ENCODE measurements at regions not wholly inside any gene's neighbourhood (a gene's known extent, or its start where the extent isn't known, plus 50 kb on each side); places are given as distances from the start of the nearest gene placed in this dataset.

DNA sequence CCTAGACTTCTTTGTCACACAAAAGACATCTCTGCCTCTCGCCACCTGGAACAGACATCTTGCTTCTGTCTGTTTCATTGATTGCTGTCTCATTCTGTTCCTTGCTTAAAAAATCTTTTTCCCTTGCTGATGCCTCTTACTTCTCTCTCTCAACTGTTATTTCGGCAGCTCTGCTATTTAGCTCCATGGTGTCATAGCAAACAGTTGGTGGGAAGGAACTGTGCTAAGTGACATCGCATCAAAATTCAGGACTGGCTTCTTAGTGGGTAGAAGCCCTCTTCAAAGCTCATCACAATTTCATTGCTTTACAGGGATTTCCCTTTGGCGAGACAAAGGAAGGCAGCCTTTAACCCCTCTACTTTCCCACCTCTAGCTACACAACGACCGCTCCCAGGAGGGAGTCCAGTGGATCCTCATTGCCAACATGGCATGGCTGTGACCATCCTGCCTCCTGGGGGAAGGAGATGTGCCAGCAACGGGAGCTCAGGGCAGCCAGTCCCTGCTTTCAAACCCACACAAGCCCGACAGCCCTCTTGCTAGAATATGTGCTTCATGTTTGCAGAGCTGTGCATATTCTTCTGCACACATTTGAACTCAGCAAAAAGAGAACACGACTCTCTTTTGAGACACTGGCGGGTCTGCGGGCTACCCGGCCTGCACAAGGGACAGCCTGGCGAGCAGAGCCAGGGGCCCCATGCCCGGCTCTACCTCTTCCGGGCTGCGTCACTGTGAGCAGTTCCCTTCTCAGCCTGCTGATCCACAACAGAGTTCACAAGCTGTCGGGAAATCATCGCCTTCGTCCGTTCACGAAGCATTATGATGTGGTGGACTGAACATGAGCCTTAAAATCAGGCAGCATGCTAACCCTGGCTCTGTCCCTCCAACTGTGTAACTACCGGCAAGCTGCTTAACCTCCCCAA, 51.1 kb upstream of the JAM3 start:
- no peak for DNase-seq
- H3K9me3 ChIP-seq: no peaks in the 10 kb centered on the region
- H3K4me1 ChIP-seq: no peaks in the 10 kb centered on the region
- H3K27ac ChIP-seq: no peak overlapping the region
- WGBS, 2 donors: 89 to 93% methylated on average over 17 to 22 of the region's 22 CpGs
- H3K36me3 ChIP-seq (ENCODE audit: low read depth, missing control alignments): no peaks in the 10 kb centered on the region
- no peak overlapping the region for H3K4me3 ChIP-seq
- H3K27me3 ChIP-seq: no peaks in the 10 kb centered on the region
- no peak for TF ChIP-seq POLR2A (IDR thresholded peaks at IDR 0.05)
- TF ChIP-seq, protein P1, sequence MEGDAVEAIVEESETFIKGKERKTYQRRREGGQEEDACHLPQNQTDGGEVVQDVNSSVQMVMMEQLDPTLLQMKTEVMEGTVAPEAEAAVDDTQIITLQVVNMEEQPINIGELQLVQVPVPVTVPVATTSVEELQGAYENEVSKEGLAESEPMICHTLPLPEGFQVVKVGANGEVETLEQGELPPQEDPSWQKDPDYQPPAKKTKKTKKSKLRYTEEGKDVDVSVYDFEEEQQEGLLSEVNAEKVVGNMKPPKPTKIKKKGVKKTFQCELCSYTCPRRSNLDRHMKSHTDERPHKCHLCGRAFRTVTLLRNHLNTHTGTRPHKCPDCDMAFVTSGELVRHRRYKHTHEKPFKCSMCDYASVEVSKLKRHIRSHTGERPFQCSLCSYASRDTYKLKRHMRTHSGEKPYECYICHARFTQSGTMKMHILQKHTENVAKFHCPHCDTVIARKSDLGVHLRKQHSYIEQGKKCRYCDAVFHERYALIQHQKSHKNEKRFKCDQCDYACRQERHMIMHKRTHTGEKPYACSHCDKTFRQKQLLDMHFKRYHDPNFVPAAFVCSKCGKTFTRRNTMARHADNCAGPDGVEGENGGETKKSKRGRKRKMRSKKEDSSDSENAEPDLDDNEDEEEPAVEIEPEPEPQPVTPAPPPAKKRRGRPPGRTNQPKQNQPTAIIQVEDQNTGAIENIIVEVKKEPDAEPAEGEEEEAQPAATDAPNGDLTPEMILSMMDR (IDR thresholded peaks at IDR 0.05): no peak
- intact Hi-C loops (cut with DNase I; ENCODE audit: low total_unique reads): no loop called here
